MM.1S (cell line): ENCODE measurements at regions not wholly inside any gene's neighbourhood (a gene's known extent, or its start where the extent isn't known, plus 50 kb on each side); places are given as distances from the start of the nearest gene placed in this dataset.

ENCODE experiments used
- EZH2 ChIP-seq: fragments of 300-600 bp; sonication (generic); optimal IDR thresholded peaks from 2 replicates; pipeline ENCODE3; 2017; ENCODE audit warnings: low read depth, mild to moderate bottlenecking, antibody characterized with exemption, low read length, mixed read lengths
- EZH2phosphoT487 ChIP-seq: fragments of 300-600 bp; sonication (generic); IDR thresholded peaks from 2 replicates; pipeline ENCODE4 v1.6.1; 2018; ENCODE audit warnings: antibody characterized with exemption, low read length
- TF ChIP-seq, protein P1 (sequence below): fragments of 300-600 bp; sonication (generic); IDR thresholded peaks from 2 replicates; pipeline ENCODE4 v1.5.1; 2016; ENCODE audit warnings: antibody characterized with exemption, low read length, mixed read lengths

GRCh38 chr2:221897718-221898117, 325.6 kb upstream of the EPHA4 start:
- TF ChIP-seq, protein P1, sequence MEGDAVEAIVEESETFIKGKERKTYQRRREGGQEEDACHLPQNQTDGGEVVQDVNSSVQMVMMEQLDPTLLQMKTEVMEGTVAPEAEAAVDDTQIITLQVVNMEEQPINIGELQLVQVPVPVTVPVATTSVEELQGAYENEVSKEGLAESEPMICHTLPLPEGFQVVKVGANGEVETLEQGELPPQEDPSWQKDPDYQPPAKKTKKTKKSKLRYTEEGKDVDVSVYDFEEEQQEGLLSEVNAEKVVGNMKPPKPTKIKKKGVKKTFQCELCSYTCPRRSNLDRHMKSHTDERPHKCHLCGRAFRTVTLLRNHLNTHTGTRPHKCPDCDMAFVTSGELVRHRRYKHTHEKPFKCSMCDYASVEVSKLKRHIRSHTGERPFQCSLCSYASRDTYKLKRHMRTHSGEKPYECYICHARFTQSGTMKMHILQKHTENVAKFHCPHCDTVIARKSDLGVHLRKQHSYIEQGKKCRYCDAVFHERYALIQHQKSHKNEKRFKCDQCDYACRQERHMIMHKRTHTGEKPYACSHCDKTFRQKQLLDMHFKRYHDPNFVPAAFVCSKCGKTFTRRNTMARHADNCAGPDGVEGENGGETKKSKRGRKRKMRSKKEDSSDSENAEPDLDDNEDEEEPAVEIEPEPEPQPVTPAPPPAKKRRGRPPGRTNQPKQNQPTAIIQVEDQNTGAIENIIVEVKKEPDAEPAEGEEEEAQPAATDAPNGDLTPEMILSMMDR = no peak
- no peak for TF ChIP-seq EZH2phosphoT487
- TF ChIP-seq EZH2 = no peak
